Nephron progenitor cell (in vitro differentiated cells): ENCODE measurements at regions not wholly inside any gene's neighbourhood (a gene's known extent, or its start where the extent isn't known, plus 50 kb on each side); places are given as distances from the start of the nearest gene placed in this dataset.

Experiments used
- DNase-seq: peaks from one replicate; pipeline ENCODE4 v3.0.0; 2021
- H3K27ac Mint-ChIP-seq: 2 replicates; pipeline ENCODE4 v1.8.0; 2021; ENCODE audit warnings: mild to moderate bottlenecking, moderate library complexity, mixed read lengths
- H3K27me3 Mint-ChIP-seq: 2 replicates; pipeline ENCODE4 v1.8.0; 2021; ENCODE audit warnings: mild to moderate bottlenecking, low read depth, mixed read lengths; ENCODE audit not compliant: poor library complexity
- H3K36me3 Mint-ChIP-seq: 2 replicates; pipeline ENCODE4 v1.8.0; 2021; ENCODE audit warnings: low read depth, mixed read lengths
- H3K4me1 Mint-ChIP-seq: 2 replicates; pipeline ENCODE4 v1.8.0; 2021; ENCODE audit warnings: mixed read lengths
- H3K4me3 Mint-ChIP-seq: 2 replicates; pipeline ENCODE4 v1.8.0; 2021; ENCODE audit warnings: mild to moderate bottlenecking, moderate library complexity, mixed read lengths
- H3K9me3 Mint-ChIP-seq: 2 replicates; pipeline ENCODE4 v1.8.0; 2021; ENCODE audit warnings: mild to moderate bottlenecking, moderate library complexity, mixed read lengths
- CTCF ChIP-seq: fragments of 200-600 bp; sonication (generic); IDR thresholded peaks from 2 replicates; pipeline ENCODE4 v1.5.0; 2021; ENCODE audit warnings: antibody characterized with exemption

DNA sequence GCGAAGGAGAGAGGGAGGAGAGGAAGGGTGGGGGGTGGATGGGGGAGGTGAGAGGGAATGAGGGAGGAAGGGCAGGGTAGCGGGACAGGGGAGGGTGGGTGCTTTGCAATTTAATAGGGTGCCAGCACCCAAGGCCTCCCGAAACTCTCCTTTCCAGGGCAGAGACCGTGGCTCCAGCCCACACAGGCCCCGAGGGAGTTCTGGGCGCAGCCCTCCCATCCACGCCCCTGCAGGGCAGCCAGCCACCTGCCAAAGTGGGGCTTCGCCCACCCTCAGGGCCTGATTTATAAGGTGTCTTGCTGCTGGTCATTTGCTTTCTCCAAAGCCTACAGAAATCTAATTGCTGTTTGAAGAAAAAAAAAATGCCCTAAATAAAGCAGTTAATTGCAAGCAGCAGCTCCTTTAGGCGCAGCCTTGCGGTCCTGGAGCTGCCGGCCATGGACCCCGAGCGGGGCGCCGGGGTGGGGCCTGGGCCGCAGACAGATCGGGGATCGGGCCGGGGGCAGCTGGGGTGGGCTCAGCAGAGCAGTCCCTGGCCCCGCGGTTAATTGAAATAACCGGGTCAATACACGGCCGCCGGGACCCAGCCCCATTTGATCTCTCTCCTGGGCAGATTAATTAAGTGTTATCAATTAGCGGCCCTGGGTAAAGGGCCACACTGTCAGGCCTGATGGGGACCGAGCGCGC is 106.0 kb upstream of the NKX1-1 start:
- no peak overlapping the region for H3K27ac Mint-ChIP-seq
- peak; percentile 22 for DNase-seq
- peaks cover 38% of the 10 kb centered on the region for H3K27me3 Mint-ChIP-seq
- peaks cover 15% of the 10 kb centered on the region for H3K4me1 Mint-ChIP-seq
- no peak for TF ChIP-seq CTCF
- H3K4me3 Mint-ChIP-seq: no peak overlapping the region
- peaks cover 4% of the 10 kb centered on the region for H3K9me3 Mint-ChIP-seq
- H3K36me3 Mint-ChIP-seq: no peaks in the 10 kb centered on the region

GRCh38 chr4:1511441-1512041 is 105.3 kb upstream of the NKX1-1 start:
- Mint-ChIP-seq H3K36me3 (no peaks in the 10 kb centered on the region), H3K27me3 (peaks cover 42% of the 10 kb centered on the region), H3K4me3 (no peak overlapping the region), H3K4me1 (peaks cover 13% of the 10 kb centered on the region), H3K9me3 (peaks cover 4% of the 10 kb centered on the region), H3K27ac (no peak overlapping the region)
- DNase-seq: no peak
- no peak for TF ChIP-seq CTCF

GRCh38 chr4:1510931-1511330 is 104.7 kb upstream of the NKX1-1 start:
- no peak for TF ChIP-seq CTCF
- H3K27me3 Mint-ChIP-seq: peaks cover 47% of the 10 kb centered on the region
- H3K36me3 Mint-ChIP-seq: no peaks in the 10 kb centered on the region
- H3K27ac Mint-ChIP-seq: no peak overlapping the region
- no peak for DNase-seq
- no peak overlapping the region for H3K4me3 Mint-ChIP-seq
- peaks cover 7% of the 10 kb centered on the region for H3K4me1 Mint-ChIP-seq
- H3K9me3 Mint-ChIP-seq: peaks cover 4% of the 10 kb centered on the region

DNA sequence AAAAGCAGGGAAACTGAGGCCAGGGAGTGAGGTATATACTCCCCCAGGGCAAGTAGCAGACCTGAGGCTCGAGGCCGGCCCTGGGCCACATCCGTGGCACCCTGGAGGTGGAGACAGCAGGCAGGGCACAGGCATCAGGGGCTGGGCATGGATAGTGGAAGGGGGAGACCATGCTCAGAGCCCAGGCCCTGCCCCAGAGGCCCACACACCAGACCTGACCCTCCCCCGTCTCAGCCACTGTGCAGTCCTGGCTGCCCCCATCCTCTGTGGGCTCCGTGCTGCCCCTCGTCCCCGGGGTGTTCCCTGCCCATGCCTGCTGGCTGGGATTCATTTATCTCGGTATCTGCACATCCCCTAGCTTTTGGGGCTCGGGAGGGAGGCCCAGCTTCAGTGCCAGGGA is 103.1 kb upstream of the NKX1-1 start:
- DNase-seq: no peak
- no peak overlapping the region for H3K4me3 Mint-ChIP-seq
- H3K4me1 Mint-ChIP-seq: peaks cover 4% of the 10 kb centered on the region
- H3K36me3 Mint-ChIP-seq: no peaks in the 10 kb centered on the region
- TF ChIP-seq CTCF: no peak
- peaks cover 4% of the 10 kb centered on the region for H3K9me3 Mint-ChIP-seq
- H3K27me3 Mint-ChIP-seq: peaks cover 52% of the 10 kb centered on the region
- no peak overlapping the region for H3K27ac Mint-ChIP-seq

- no peak for TF ChIP-seq CTCF
- peaks cover 52% of the 10 kb centered on the region for H3K27me3 Mint-ChIP-seq
- H3K4me1 Mint-ChIP-seq: peaks cover 4% of the 10 kb centered on the region
- peaks cover 4% of the 10 kb centered on the region for H3K9me3 Mint-ChIP-seq
- no peaks in the 10 kb centered on the region for H3K36me3 Mint-ChIP-seq
- H3K27ac Mint-ChIP-seq: no peak overlapping the region
- no peak for DNase-seq
- no peak overlapping the region for H3K4me3 Mint-ChIP-seq
Measured at GRCh38 chr4:1508161-1509160, 102.2 kb upstream of the NKX1-1 start.
